ENCODE measurements at regions not wholly inside any gene's neighbourhood (a gene's known extent, or its start where the extent isn't known, plus 50 kb on each side); places are given as distances from the start of the nearest gene placed in this dataset.
A peak's percentile ranks its signal among the peaks of the same experiment; 100 is the strongest.

GRCh38 chr1:185581961-185582725, 152.0 kb upstream of the HMCN1 start:
- ChIA-PET POLR2A (ENCODE audit: unreplicated experiment) (no interaction called here), CTCF (no interaction called here)
- intact Hi-C loops (cut with micrococcal nuclease): no loop called here
- H4K20me1 ChIP-seq (ENCODE audit: low read length): no peaks in the 10 kb centered on the region
- TF ChIP-seq EZH2 (IDR thresholded peaks at IDR 0.05; ENCODE audit: low read length, unreplicated experiment): no peak
- no peak for TF ChIP-seq CTCF (conservative IDR thresholded peaks at IDR 0.05; ENCODE audit: low read depth, low read length)
- no peak for TF ChIP-seq EZH2phosphoT487 (IDR thresholded peaks at IDR 0.05; ENCODE audit: borderline replicate concordance, low read length)
- no peak overlapping the region for H3K4me3 ChIP-seq (ENCODE audit: low read length)
- BruUV-seq (replicated peaks): no TSS peak
- H3K27me3 ChIP-seq (ENCODE audit: low read length): no peaks in the 10 kb centered on the region
- no peak; the same call in 1 of the 2 replicates for ATAC-seq
- no peaks in the 10 kb centered on the region for H3F3A ChIP-seq (ENCODE audit: low read length, unreplicated experiment)
- 0 out of 2 replicates have a peak, but pooled peaks cover 7% of the 10 kb centered on the region for H3K9me3 ChIP-seq (ENCODE audit: low read length)
- H3K9me2 ChIP-seq (replicated peaks; ENCODE audit: low read length): no peaks in the 10 kb centered on the region
- H2AFZ ChIP-seq (ENCODE audit: low read length): no peak overlapping the region
- H3K4me1 ChIP-seq (ENCODE audit: insufficient read depth, low read length): peaks cover 11% of the 10 kb centered on the region
- no peak overlapping the region for H3K4me2 ChIP-seq (ENCODE audit: low read length)
- peak; percentile 32 for DNase-seq
- no peaks in the 10 kb centered on the region; the same call in 1 of the 2 replicates for H3K36me3 ChIP-seq (ENCODE audit: low read depth, low read length)
- H3K27ac ChIP-seq (ENCODE audit: low read length): no peak overlapping the region
- no peaks in the 10 kb centered on the region for H3K79me2 ChIP-seq (ENCODE audit: low read length)
- H3K9ac ChIP-seq (ENCODE audit: low read length): no peak overlapping the region

GRCh38 chr1:185581020-185581419, 153.2 kb upstream of the HMCN1 start:
- no peaks in the 10 kb centered on the region; the same call in 1 of the 2 replicates for H3K36me3 ChIP-seq (ENCODE audit: low read depth, low read length)
- no peaks in the 10 kb centered on the region for H3K9me2 ChIP-seq (replicated peaks; ENCODE audit: low read length)
- no peaks in the 10 kb centered on the region for H4K20me1 ChIP-seq (ENCODE audit: low read length)
- H3K4me1 ChIP-seq (ENCODE audit: insufficient read depth, low read length): peaks cover 9% of the 10 kb centered on the region
- no peaks in the 10 kb centered on the region for H3K27me3 ChIP-seq (ENCODE audit: low read length)
- intact Hi-C loops (cut with micrococcal nuclease): no loop called here
- H3K9me3 ChIP-seq (ENCODE audit: low read length): 0 out of 2 replicates have a peak, but pooled peaks cover 7% of the 10 kb centered on the region
- H3K9ac ChIP-seq (ENCODE audit: low read length): no peak overlapping the region
- no peak overlapping the region for H3K4me3 ChIP-seq (ENCODE audit: low read length)
- no peaks in the 10 kb centered on the region for H3K79me2 ChIP-seq (ENCODE audit: low read length)
- no TSS peak for BruUV-seq (replicated peaks)
- H3K27ac ChIP-seq (ENCODE audit: low read length): no peak overlapping the region
- ATAC-seq (no peak), DNase-seq (no peak)
- H2AFZ ChIP-seq (ENCODE audit: low read length): no peak overlapping the region
- H3F3A ChIP-seq (ENCODE audit: low read length, unreplicated experiment): no peaks in the 10 kb centered on the region
- no peak overlapping the region for H3K4me2 ChIP-seq (ENCODE audit: low read length)
- no peak for TF ChIP-seq EZH2phosphoT487 (IDR thresholded peaks at IDR 0.05; ENCODE audit: borderline replicate concordance, low read length)
- no peak for TF ChIP-seq CTCF (conservative IDR thresholded peaks at IDR 0.05; ENCODE audit: low read depth, low read length)
- no peak for TF ChIP-seq EZH2 (IDR thresholded peaks at IDR 0.05; ENCODE audit: low read length, unreplicated experiment)
- ChIA-PET CTCF (no interaction called here), POLR2A (ENCODE audit: unreplicated experiment) (no interaction called here)

- ATAC-seq: no peak
- Histone ChIP-seq H3K36me3 (ENCODE audit: low read depth, low read length) (no peaks in the 10 kb centered on the region; the same call in 1 of the 2 replicates), H2AFZ (ENCODE audit: low read length) (no peak overlapping the region), H3K9me3 (ENCODE audit: low read length) (0 out of 2 replicates have a peak, but pooled peaks cover 2% of the 10 kb centered on the region), H3F3A (ENCODE audit: low read length, unreplicated experiment) (no peaks in the 10 kb centered on the region), H3K4me3 (ENCODE audit: low read length) (no peak overlapping the region), H3K27me3 (ENCODE audit: low read length) (no peaks in the 10 kb centered on the region), H3K27ac (ENCODE audit: low read length) (no peak overlapping the region), H4K20me1 (ENCODE audit: low read length) (no peaks in the 10 kb centered on the region), H3K9ac (ENCODE audit: low read length) (no peak overlapping the region), H3K4me2 (ENCODE audit: low read length) (no peak overlapping the region), H3K9me2 (replicated peaks; ENCODE audit: low read length) (no peaks in the 10 kb centered on the region), H3K79me2 (ENCODE audit: low read length) (no peaks in the 10 kb centered on the region), H3K4me1 (ENCODE audit: insufficient read depth, low read length) (no peaks in the 10 kb centered on the region)
- no peak for DNase-seq
- intact Hi-C loops (cut with micrococcal nuclease): no loop called here
- TF ChIP-seq CTCF (conservative IDR thresholded peaks at IDR 0.05; ENCODE audit: low read depth, low read length): no peak
- TF ChIP-seq EZH2phosphoT487 (IDR thresholded peaks at IDR 0.05; ENCODE audit: borderline replicate concordance, low read length): no peak
- TF ChIP-seq EZH2 (IDR thresholded peaks at IDR 0.05; ENCODE audit: low read length, unreplicated experiment): no peak
- ChIA-PET POLR2A (ENCODE audit: unreplicated experiment) (no interaction called here), CTCF (no interaction called here)
- no TSS peak for BruUV-seq (replicated peaks)
Observed at GRCh38 chr1:185578293-185578692, 155.9 kb upstream of the HMCN1 start.

All from PC-3 (cell line).